Parathyroid adenoma (tissue), 2 donors: ENCODE measurements at regions not wholly inside any gene's neighbourhood (a gene's known extent, or its start where the extent isn't known, plus 50 kb on each side); places are given as distances from the start of the nearest gene placed in this dataset.

ENCODE experiments used
- H2AFZ ChIP-seq: fragments of 300-600 bp; sonication (generic); one replicate; pipeline ENCODE4 v1.7.0; 2017; ENCODE audit warnings: antibody characterized with exemption, mild to moderate bottlenecking
- H3K27ac ChIP-seq: fragments of 300-600 bp; sonication (generic); one replicate; pipeline ENCODE4 v1.7.0; 2017
- H3K27me3 ChIP-seq: fragments of 300-600 bp; sonication (generic); one replicate; pipeline ENCODE4 v1.7.0; 2017; ENCODE audit warnings: low read length; ENCODE audit not compliant: control insufficient read depth, insufficient read depth
- H3K36me3 ChIP-seq: fragments of 300-600 bp; sonication (generic); one replicate; pipeline ENCODE4 v1.7.0; 2017; ENCODE audit warnings: low read length; ENCODE audit not compliant: control insufficient read depth, insufficient read depth
- H3K4me1 ChIP-seq: fragments of 300-600 bp; sonication (generic); one replicate; pipeline ENCODE4 v1.7.0; 2017; ENCODE audit warnings: control low read depth
- H3K4me2 ChIP-seq: fragments of 300-600 bp; sonication (generic); one replicate; pipeline ENCODE4 v1.7.0; 2017; ENCODE audit warnings: low read length
- H3K4me3 ChIP-seq: fragments of 300-600 bp; sonication (generic); one replicate; pipeline ENCODE4 v1.7.0; 2017; ENCODE audit warnings: low read depth, low read length
- H3K79me2 ChIP-seq: fragments of 300-600 bp; sonication (generic); one replicate; pipeline ENCODE4 v1.7.0; 2017; ENCODE audit warnings: control low read depth
- H3K9ac ChIP-seq: fragments of 300-600 bp; sonication (generic); one replicate; pipeline ENCODE4 v1.7.0; 2017; ENCODE audit warnings: mild to moderate bottlenecking
- H3K9me3 ChIP-seq: fragments of 300-600 bp; sonication (generic); one replicate; pipeline ENCODE4 v1.7.0; 2017; ENCODE audit warnings: low read length; ENCODE audit not compliant: control insufficient read depth
- CTCF ChIP-seq: fragments of 300-600 bp; sonication (generic); IDR thresholded peaks from one replicate; pipeline ENCODE4 v1.7.0; 2017; ENCODE audit warnings: antibody characterized with exemption, mild to moderate bottlenecking
- donor health status: primary hyperparathyroidism.

DNA sequence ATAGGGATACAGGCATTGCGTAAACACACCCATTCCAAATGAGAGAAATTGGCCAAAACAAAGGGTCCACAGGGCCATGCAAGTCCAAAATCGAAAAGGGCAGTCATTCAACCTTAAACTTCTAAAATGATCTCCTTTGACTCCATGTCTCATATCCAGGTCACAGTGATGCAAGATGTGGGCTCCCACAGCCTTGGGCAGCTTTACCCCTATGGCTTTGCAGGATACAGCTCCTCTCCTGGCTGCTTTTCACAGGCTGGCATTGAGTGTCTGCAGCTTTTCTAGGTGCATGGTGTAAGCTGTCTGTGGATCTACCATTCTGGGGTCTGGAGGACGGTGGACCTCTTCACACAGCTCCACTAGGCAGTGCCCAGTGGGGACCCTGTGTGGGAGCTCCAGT lies 744.5 kb downstream of the QKI start:
- H3K36me3 ChIP-seq = no peaks in the 10 kb centered on the region
- no peaks in the 10 kb centered on the region for H3K4me1 ChIP-seq
- H3K79me2 ChIP-seq = no peaks in the 10 kb centered on the region
- no peak overlapping the region for H2AFZ ChIP-seq
- H3K4me3 ChIP-seq = no peak overlapping the region
- no peaks in the 10 kb centered on the region for H3K9me3 ChIP-seq
- H3K9ac ChIP-seq = no peak overlapping the region
- no peaks in the 10 kb centered on the region for H3K27me3 ChIP-seq
- TF ChIP-seq CTCF = no peak
- H3K4me2 ChIP-seq = no peak overlapping the region
- no peak overlapping the region for H3K27ac ChIP-seq

DNA sequence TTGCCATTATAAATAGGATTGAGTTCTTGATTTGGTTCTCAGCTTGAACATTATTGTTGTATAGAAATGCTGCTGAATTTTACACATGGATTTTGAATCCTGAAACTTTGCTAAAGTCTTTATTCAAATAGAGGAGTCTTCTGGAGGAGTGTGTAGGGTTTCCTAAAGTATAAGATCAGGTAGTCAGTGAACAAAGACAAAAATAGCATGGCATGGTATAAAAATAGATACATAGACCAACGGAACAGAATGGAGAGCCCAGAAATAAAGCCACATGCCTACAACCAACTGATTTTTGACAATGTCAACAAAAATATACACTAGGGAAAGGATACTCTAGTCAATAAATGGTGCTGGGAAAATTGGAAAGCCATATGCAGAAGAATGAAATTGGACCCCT lies 740.1 kb downstream of the QKI start:
- H2AFZ ChIP-seq = no peak overlapping the region
- no peak overlapping the region for H3K4me2 ChIP-seq
- H3K27me3 ChIP-seq = no peaks in the 10 kb centered on the region
- TF ChIP-seq CTCF = no peak
- no peaks in the 10 kb centered on the region for H3K36me3 ChIP-seq
- no peak overlapping the region for H3K9ac ChIP-seq
- H3K4me3 ChIP-seq = no peak overlapping the region
- no peaks in the 10 kb centered on the region for H3K9me3 ChIP-seq
- no peaks in the 10 kb centered on the region for H3K4me1 ChIP-seq
- H3K27ac ChIP-seq = no peak overlapping the region
- no peaks in the 10 kb centered on the region for H3K79me2 ChIP-seq

DNA sequence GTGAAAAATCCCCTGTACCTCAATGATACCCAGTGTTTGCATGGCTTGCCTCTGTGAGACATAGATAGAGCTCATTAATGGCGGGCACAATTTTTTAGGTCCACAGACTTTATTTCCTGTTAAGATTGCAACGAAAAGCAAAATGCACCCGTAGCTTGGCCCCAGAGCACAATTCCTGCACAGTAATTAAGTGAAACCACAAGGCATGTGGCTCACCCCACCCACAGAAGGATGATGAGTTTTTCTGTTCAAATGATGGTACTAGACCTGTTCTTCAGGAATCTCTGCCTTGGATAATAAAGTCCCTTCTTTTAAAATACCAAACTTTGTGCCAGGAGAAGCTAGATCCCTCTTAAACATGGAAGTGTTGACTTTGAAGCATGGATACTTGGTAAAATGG lies 738.1 kb downstream of the QKI start:
- Histone ChIP-seq H3K9ac (no peak overlapping the region), H2AFZ (no peak overlapping the region), H3K27ac (no peak overlapping the region), H3K4me2 (no peak overlapping the region), H3K4me3 (no peak overlapping the region), H3K9me3 (no peaks in the 10 kb centered on the region), H3K27me3 (no peaks in the 10 kb centered on the region), H3K79me2 (no peaks in the 10 kb centered on the region), H3K36me3 (no peaks in the 10 kb centered on the region), H3K4me1 (no peaks in the 10 kb centered on the region)
- no peak for TF ChIP-seq CTCF

DNA sequence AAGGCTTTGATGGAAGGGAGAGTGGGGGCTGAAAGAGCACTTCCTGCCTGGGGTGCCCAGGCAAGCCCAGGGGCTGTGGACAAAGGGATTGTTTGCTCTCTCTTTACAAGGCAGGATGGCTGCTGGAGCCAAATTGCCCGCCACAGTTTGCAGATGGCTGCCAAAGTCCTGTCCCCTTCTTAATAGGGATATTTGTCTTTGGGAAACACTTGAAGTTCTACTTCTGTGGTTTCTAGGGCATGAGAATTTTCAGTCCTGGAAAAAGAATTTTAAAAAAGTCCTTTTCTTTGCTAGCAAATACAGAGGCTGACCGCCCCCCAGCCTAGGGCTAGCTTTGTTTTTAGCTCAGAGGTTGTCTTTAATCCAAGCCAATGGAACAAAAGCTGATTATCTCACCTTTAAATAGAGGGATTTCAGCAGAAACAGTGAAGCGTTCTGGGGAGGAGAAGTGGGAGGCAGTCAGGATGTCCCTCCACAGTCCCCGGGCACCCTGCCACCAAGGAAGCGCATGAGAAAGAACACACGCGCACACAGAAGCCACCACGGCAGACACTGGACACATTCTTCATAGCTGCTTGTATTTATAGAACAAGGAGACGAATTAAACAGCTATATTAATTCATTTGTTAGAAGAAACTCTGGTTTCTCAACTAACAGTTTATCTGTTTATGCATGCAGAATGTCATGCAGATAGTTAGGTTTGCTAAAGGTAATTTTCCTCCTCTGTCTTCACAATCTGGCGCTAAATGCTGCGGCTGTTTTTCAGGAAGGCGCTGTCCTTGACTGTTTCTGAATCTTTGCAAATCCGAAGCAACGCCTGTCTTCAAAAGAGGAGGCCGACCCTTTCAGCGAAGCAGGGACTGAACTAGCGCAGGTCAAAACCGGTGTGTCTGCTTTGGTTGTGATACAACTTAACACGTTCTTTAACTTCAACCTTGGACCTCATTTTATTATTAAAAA lies 736.9 kb downstream of the QKI start:
- Histone ChIP-seq H2AFZ (no peak overlapping the region), H3K27ac (no peak overlapping the region), H3K9ac (no peak overlapping the region), H3K27me3 (no peaks in the 10 kb centered on the region), H3K36me3 (no peaks in the 10 kb centered on the region), H3K79me2 (no peaks in the 10 kb centered on the region), H3K9me3 (no peaks in the 10 kb centered on the region), H3K4me1 (no peaks in the 10 kb centered on the region), H3K4me2 (no peak overlapping the region), H3K4me3 (no peak overlapping the region)
- TF ChIP-seq CTCF = no peak

DNA sequence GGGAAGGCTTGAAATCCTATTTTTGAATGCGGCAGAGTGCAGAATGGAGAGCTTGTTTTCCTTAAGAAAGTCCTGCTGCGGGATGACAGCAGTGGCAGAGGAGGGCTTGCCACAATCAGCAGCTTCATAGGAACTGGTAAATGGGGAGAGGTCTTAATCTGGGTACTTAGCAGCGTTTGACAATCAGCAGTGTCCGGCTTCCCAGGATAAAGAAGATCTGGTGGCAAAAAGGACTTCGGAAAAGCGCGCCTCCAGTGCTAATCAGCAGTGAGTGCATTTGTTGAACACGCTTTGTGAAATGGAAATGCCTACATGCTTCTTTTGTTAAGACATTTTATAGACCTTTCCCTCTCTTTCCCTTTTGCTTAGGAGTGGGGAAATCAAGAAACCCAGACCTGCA lies 735.7 kb downstream of the QKI start:
- Histone ChIP-seq H3K4me1 (no peaks in the 10 kb centered on the region), H3K36me3 (no peaks in the 10 kb centered on the region), H3K4me3 (no peak overlapping the region), H3K9ac (no peak overlapping the region), H3K27me3 (no peaks in the 10 kb centered on the region), H3K9me3 (no peaks in the 10 kb centered on the region), H3K79me2 (no peaks in the 10 kb centered on the region), H3K4me2 (no peak overlapping the region), H2AFZ (no peak overlapping the region), H3K27ac (no peak overlapping the region)
- no peak for TF ChIP-seq CTCF
